ENCODE measurements at regions not wholly inside any gene's neighbourhood (a gene's known extent, or its start where the extent isn't known, plus 50 kb on each side); places are given as distances from the start of the nearest gene placed in this dataset.

GRCh38 chr21:41627428-41627827, 119.5 kb upstream of the TMPRSS2 start:
- no peak for TF ChIP-seq CTCF (IDR thresholded peaks at IDR 0.05)
- ATAC-seq (no peak), DNase-seq (no peak)
- Histone ChIP-seq H3K9me3 (no peaks in the 10 kb centered on the region), H3K4me1 (ENCODE audit: low read depth) (peaks cover 7% of the 10 kb centered on the region), H3K36me3 (ENCODE audit: low read depth) (no peaks in the 10 kb centered on the region), H3K4me3 (no peak overlapping the region)
- intact Hi-C loops (cut with DNase I, micrococcal nuclease) = no loop called here

- H3K4me1 ChIP-seq (ENCODE audit: low read depth) = peaks cover 7% of the 10 kb centered on the region
- no peaks in the 10 kb centered on the region for H3K36me3 ChIP-seq (ENCODE audit: low read depth)
- DNase-seq = no peak
- intact Hi-C loops (cut with DNase I, micrococcal nuclease) = no loop called here
- no peaks in the 10 kb centered on the region for H3K9me3 ChIP-seq
- TF ChIP-seq CTCF (IDR thresholded peaks at IDR 0.05) = no peak
- H3K4me3 ChIP-seq = no peak overlapping the region
- no peak for ATAC-seq
These were observed 118.1 kb upstream of the TMPRSS2 start for GRCh38 chr21:41626021-41626420.

GRCh38 chr21:41625428-41625827, 117.5 kb upstream of the TMPRSS2 start:
- no peak for ATAC-seq
- Histone ChIP-seq H3K9me3 (no peaks in the 10 kb centered on the region), H3K4me1 (ENCODE audit: low read depth) (peaks cover 7% of the 10 kb centered on the region), H3K36me3 (ENCODE audit: low read depth) (no peaks in the 10 kb centered on the region), H3K4me3 (no peak overlapping the region)
- intact Hi-C loops (cut with DNase I, micrococcal nuclease) = no loop called here
- no peak for DNase-seq
- TF ChIP-seq CTCF (IDR thresholded peaks at IDR 0.05) = no peak

DNA sequence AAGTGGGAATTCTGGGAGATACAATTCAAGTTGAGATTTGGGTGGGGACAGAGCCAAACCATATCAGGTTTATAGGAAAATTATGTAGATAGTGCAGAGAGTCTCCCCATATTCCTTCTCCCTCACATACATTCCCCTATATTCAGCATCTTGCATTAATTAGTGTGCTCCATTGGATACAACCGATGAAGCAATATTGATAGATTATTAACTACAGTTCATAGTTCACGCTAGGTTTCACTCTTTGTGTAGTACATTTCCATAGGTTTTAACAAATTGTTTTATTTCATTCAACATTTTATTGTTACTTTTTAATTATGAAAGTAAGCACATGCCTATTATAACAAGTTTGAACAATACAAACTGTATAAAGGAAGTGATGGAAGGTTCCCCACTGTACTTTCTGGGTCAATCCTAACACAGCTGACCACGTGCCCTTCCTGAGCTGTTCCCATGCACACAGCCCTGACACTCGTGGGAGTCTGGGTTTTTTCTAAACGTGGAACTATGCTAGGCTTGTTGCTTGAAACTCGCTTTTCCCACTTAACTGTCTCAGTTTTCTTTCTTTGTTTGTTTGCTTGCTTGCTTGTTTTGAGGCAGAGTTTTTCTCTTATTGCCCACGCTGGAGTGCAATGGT, 116.8 kb upstream of the TMPRSS2 start:
- no peak for TF ChIP-seq CTCF (IDR thresholded peaks at IDR 0.05)
- Histone ChIP-seq H3K36me3 (ENCODE audit: low read depth) (no peaks in the 10 kb centered on the region), H3K4me1 (ENCODE audit: low read depth) (peaks cover 3% of the 10 kb centered on the region), H3K4me3 (no peak overlapping the region), H3K9me3 (no peaks in the 10 kb centered on the region)
- no peak for ATAC-seq
- intact Hi-C loops (cut with DNase I, micrococcal nuclease) = no loop called here
- no peak for DNase-seq

DNA sequence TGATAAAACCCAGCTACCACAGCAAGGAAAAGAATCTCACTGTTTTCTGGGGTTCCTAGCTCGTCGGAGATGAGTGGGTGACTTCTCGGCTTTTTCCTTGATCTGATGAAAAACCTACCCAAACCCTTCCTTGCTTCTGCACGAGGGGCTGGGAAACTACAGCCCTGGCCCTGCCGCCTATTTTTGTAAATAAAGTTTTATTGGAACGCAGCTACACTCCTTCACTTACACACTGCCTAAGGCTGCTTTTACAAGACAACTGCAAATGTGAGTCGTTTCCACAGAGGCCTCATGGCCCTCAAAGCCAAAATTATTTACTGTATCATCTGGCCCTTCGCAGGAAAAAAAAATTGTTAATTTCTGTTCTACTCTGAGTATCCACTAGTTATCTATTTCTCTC, 116.0 kb upstream of the TMPRSS2 start:
- no peak for ATAC-seq
- Histone ChIP-seq H3K4me1 (ENCODE audit: low read depth) (no peaks in the 10 kb centered on the region), H3K36me3 (ENCODE audit: low read depth) (no peaks in the 10 kb centered on the region), H3K4me3 (no peak overlapping the region), H3K9me3 (no peaks in the 10 kb centered on the region)
- intact Hi-C loops (cut with DNase I, micrococcal nuclease) = no loop called here
- TF ChIP-seq CTCF (IDR thresholded peaks at IDR 0.05) = no peak
- DNase-seq = no peak
